ENCODE measurements at regions not wholly inside any gene's neighbourhood (a gene's known extent, or its start where the extent isn't known, plus 50 kb on each side); places are given as distances from the start of the nearest gene placed in this dataset.

DNA sequence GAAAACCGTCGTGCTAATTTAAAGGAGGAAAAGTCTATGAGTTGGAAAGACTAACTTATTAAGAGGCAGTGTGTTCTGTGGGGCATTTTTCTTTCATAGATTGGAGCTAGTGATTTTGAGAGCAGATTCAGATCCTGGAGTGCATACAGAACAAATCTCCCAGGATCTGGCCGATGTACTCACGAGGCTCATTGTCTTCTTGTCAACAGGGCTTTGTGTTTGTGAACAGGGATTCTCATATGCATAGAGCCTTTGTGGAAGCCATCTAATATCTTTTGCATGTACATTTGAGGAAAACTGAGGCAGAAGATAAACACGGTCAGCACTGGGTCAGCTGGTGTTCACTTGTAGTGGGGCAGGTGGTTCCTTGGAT is 482.9 kb upstream of the TSHZ3 start:
- H3K4me3 ChIP-seq (ENCODE audit: low read depth, low read length), result no peak overlapping the region
- no peaks in the 10 kb centered on the region for H3K4me1 Mint-ChIP-seq
- no peak overlapping the region for H3K4me3 Mint-ChIP-seq
- no peaks in the 10 kb centered on the region for H3K36me3 ChIP-seq (ENCODE audit: control insufficient read depth, insufficient read depth, low read length)
- peaks cover 0 to 5% of the 10 kb centered on the region in 2 experiments for H3K9me3 ChIP-seq (ENCODE audit: control insufficient read depth in 2 of 2, low read length in 2 of 2)
- H3K36me3 Mint-ChIP-seq, result no peaks in the 10 kb centered on the region
- no peaks in the 10 kb centered on the region for H3K27me3 Mint-ChIP-seq
- H3K27ac ChIP-seq (ENCODE audit: insufficient read depth, low read length, poor library complexity, severe bottlenecking), result no peak overlapping the region
- H3K4me1 ChIP-seq (ENCODE audit: control insufficient read depth, insufficient read depth, low read length, poor library complexity, severe bottlenecking), result no peaks in the 10 kb centered on the region
- no peak for ATAC-seq (ENCODE audit: low read depth in 2 of 2)
- no peak overlapping the region for H3K27ac Mint-ChIP-seq
- no peaks in the 10 kb centered on the region for H3K27me3 ChIP-seq (ENCODE audit: control insufficient read depth, insufficient read depth, low read length)
- peaks cover 0 to 15% (median 6%) of the 10 kb centered on the region in 7 donors for H3K9me3 Mint-ChIP-seq
- DNase-seq, result no peak

DNA sequence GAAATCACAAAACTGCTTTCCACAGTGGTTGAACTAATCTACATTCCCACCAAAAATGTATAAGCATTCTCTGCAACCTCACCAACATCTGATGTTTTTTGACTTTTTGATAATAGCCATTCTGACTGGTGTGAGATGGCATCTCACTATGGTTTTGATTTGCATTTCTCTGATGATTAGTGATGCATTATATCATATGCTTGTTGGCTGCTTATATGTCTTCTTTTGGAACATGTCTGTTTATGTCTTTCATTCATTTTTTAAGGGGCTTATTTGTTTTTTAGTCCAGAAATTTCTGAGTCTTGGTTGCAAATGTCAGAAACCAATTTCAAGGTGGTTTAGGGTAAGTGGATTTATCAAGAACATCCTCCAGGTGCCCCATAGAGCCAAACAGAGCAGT is 484.8 kb upstream of the TSHZ3 start:
- no peaks in the 10 kb centered on the region for H3K27me3 ChIP-seq (ENCODE audit: control insufficient read depth, insufficient read depth, low read length)
- no peaks in the 10 kb centered on the region for H3K4me1 ChIP-seq (ENCODE audit: control insufficient read depth, insufficient read depth, low read length, poor library complexity, severe bottlenecking)
- no peak overlapping the region for H3K27ac ChIP-seq (ENCODE audit: insufficient read depth, low read length, poor library complexity, severe bottlenecking)
- no peak for ATAC-seq (ENCODE audit: low read depth in 2 of 2)
- Mint-ChIP-seq H3K36me3 (no peaks in the 10 kb centered on the region), H3K9me3 (peaks cover 0 to 12% (median 8%) of the 10 kb centered on the region in 7 donors), H3K4me3 (no peak overlapping the region), H3K4me1 (no peaks in the 10 kb centered on the region), H3K27me3 (no peaks in the 10 kb centered on the region), H3K27ac (no peak overlapping the region)
- no peak for DNase-seq
- no peaks in the 10 kb centered on the region for H3K36me3 ChIP-seq (ENCODE audit: control insufficient read depth, insufficient read depth, low read length)
- peaks cover 0 to 5% of the 10 kb centered on the region in 2 experiments for H3K9me3 ChIP-seq (ENCODE audit: control insufficient read depth in 2 of 2, low read length in 2 of 2)
- H3K4me3 ChIP-seq (ENCODE audit: low read depth, low read length), result no peak overlapping the region

DNA sequence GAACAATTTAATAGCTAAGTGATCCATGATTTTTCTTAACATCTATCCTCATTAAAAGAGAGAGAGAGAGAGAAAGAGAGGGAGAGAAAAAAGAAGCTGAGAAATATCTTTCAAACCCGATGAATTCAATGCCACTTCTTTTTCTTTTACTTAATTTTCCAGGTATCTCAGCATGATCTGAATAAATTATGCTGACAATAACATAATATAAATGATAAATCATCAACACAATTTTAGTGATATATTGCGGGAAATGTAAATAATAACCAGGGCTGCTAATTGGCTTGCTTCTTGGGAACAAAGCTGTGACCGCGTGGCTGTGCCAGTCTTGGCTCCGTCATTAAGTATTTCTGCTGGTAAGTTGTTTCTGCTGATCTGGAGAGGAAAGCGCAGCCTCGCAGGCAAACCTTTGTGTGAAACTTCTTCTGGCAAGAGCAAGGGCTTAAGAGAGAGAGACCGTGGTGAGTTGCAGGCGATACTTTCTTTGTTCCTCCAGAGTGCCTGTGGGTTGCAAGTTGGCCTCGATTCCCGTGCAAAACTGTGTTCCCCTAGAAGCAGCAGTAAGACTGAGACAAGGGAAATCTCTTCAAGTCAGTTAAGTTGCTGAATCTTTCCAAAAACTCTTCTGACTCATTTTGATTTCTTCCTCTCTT is 489.1 kb upstream of the TSHZ3 start:
- no peak overlapping the region for H3K27ac Mint-ChIP-seq
- no peak overlapping the region for H3K4me3 Mint-ChIP-seq
- Histone ChIP-seq H3K36me3 (ENCODE audit: control insufficient read depth, insufficient read depth, low read length) (no peaks in the 10 kb centered on the region), H3K4me3 (ENCODE audit: low read depth, low read length) (no peak overlapping the region), H3K4me1 (ENCODE audit: control insufficient read depth, insufficient read depth, low read length, poor library complexity, severe bottlenecking) (no peaks in the 10 kb centered on the region), H3K27me3 (ENCODE audit: control insufficient read depth, insufficient read depth, low read length) (no peaks in the 10 kb centered on the region), H3K27ac (ENCODE audit: insufficient read depth, low read length, poor library complexity, severe bottlenecking) (no peak overlapping the region), H3K9me3 (ENCODE audit: control insufficient read depth in 2 of 2, low read length in 2 of 2) (peaks cover 4 to 5% of the 10 kb centered on the region in 2 experiments)
- no peak for DNase-seq
- no peaks in the 10 kb centered on the region for H3K27me3 Mint-ChIP-seq
- H3K36me3 Mint-ChIP-seq, result no peaks in the 10 kb centered on the region
- no peak for ATAC-seq (ENCODE audit: low read depth in 2 of 2)
- H3K9me3 Mint-ChIP-seq, result peaks cover 0 to 24% (median 7%) of the 10 kb centered on the region in 7 donors
- no peaks in the 10 kb centered on the region for H3K4me1 Mint-ChIP-seq

DNA sequence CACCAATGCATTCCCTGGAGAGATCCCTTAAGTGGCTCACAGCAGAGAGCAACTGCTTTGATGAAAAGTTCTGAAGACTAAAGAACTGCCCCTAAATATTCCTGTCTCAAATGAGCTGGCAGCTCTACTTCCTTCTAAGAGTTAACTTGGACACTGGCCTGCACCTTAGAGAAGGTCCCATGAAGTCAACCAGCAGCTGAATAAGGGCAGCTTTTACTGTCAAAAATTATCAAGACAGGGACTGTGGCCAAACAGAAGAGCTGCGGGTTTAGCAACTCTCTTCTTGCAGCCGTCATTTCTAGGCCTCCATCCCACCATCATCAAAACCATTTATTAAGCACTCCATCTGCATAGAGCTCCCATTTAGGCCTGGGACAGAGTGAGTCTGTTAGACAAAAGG is 491.1 kb upstream of the TSHZ3 start:
- no peak for ATAC-seq (ENCODE audit: low read depth in 2 of 2)
- no peak overlapping the region for H3K27ac ChIP-seq (ENCODE audit: insufficient read depth, low read length, poor library complexity, severe bottlenecking)
- H3K27ac Mint-ChIP-seq, result no peak overlapping the region
- no peak overlapping the region for H3K4me3 ChIP-seq (ENCODE audit: low read depth, low read length)
- H3K4me1 ChIP-seq (ENCODE audit: control insufficient read depth, insufficient read depth, low read length, poor library complexity, severe bottlenecking), result no peaks in the 10 kb centered on the region
- no peak overlapping the region for H3K4me3 Mint-ChIP-seq
- H3K9me3 ChIP-seq (ENCODE audit: control insufficient read depth in 2 of 2, low read length in 2 of 2), result peaks cover 0 to 6% of the 10 kb centered on the region in 2 experiments
- no peaks in the 10 kb centered on the region for H3K36me3 ChIP-seq (ENCODE audit: control insufficient read depth, insufficient read depth, low read length)
- no peaks in the 10 kb centered on the region for H3K36me3 Mint-ChIP-seq
- no peak for DNase-seq
- no peaks in the 10 kb centered on the region for H3K4me1 Mint-ChIP-seq
- no peaks in the 10 kb centered on the region for H3K27me3 Mint-ChIP-seq
- peaks cover 0 to 26% (median 5%) of the 10 kb centered on the region in 7 donors for H3K9me3 Mint-ChIP-seq
- no peaks in the 10 kb centered on the region for H3K27me3 ChIP-seq (ENCODE audit: control insufficient read depth, insufficient read depth, low read length)

DNA sequence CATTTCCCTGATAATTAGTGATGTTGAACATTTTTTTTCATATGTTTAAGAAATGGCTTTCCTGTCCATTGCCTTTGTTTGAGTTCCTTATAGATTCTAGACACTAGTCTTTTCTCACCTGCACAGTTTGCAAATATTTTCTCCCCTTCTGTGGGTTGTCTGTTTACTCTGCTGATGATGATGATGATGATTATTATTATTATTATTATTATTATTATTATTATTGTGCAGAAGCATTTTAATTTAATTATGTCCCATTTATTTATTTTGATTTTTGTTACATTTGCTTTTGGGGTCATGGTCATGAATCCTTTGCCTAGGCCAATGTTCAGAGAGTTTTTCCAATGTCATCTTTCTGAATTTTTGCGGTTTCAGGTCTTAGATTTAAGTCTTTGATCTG is 492.5 kb upstream of the TSHZ3 start:
- H3K36me3 ChIP-seq (ENCODE audit: control insufficient read depth, insufficient read depth, low read length), result no peaks in the 10 kb centered on the region
- no peak overlapping the region for H3K4me3 ChIP-seq (ENCODE audit: low read depth, low read length)
- DNase-seq (no peak), ATAC-seq (ENCODE audit: low read depth in 2 of 2) (no peak)
- Mint-ChIP-seq H3K9me3 (peaks cover 3 to 26% (median 5%) of the 10 kb centered on the region in 7 donors), H3K27ac (no peak overlapping the region), H3K4me1 (no peaks in the 10 kb centered on the region), H3K36me3 (no peaks in the 10 kb centered on the region), H3K4me3 (no peak overlapping the region), H3K27me3 (no peaks in the 10 kb centered on the region)
- no peak overlapping the region for H3K27ac ChIP-seq (ENCODE audit: insufficient read depth, low read length, poor library complexity, severe bottlenecking)
- peaks cover 0 to 6% of the 10 kb centered on the region in 2 experiments for H3K9me3 ChIP-seq (ENCODE audit: control insufficient read depth in 2 of 2, low read length in 2 of 2)
- no peaks in the 10 kb centered on the region for H3K4me1 ChIP-seq (ENCODE audit: control insufficient read depth, insufficient read depth, low read length, poor library complexity, severe bottlenecking)
- no peaks in the 10 kb centered on the region for H3K27me3 ChIP-seq (ENCODE audit: control insufficient read depth, insufficient read depth, low read length)

DNA sequence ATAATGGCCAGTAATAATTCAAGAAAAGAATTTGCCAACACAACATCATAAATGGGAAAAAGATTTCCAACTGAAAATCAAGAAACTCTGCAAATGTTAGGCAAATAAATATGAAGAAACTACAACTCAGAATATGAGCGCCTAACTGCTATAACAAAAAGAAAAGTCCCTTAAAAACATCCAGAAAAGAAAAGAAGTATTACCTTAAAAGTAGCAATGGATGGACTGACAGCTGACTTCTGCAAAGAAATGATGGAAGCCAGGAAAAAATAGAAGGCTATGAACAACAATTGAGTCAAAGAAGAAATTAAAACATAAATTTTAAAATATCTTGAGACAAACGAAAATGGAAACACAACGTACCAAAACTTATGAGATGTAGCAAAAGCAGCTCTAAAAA is 482.3 kb upstream of the ZNF507 start:
- DNase-seq (no peak), ATAC-seq (ENCODE audit: low read depth in 2 of 2) (no peak)
- Histone ChIP-seq H3K36me3 (ENCODE audit: control insufficient read depth, insufficient read depth, low read length) (no peaks in the 10 kb centered on the region), H3K27ac (ENCODE audit: insufficient read depth, low read length, poor library complexity, severe bottlenecking) (no peak overlapping the region), H3K27me3 (ENCODE audit: control insufficient read depth, insufficient read depth, low read length) (no peaks in the 10 kb centered on the region), H3K9me3 (ENCODE audit: control insufficient read depth in 2 of 2, low read length in 2 of 2) (peaks cover 10 to 17% of the 10 kb centered on the region in 2 experiments), H3K4me3 (ENCODE audit: low read depth, low read length) (no peak overlapping the region), H3K4me1 (ENCODE audit: control insufficient read depth, insufficient read depth, low read length, poor library complexity, severe bottlenecking) (no peaks in the 10 kb centered on the region)
- Mint-ChIP-seq H3K9me3 (peaks cover 4 to 35% (median 5%) of the 10 kb centered on the region in 7 donors), H3K36me3 (no peaks in the 10 kb centered on the region), H3K27ac (no peak overlapping the region), H3K27me3 (no peaks in the 10 kb centered on the region), H3K4me3 (no peak overlapping the region), H3K4me1 (no peaks in the 10 kb centered on the region)

DNA sequence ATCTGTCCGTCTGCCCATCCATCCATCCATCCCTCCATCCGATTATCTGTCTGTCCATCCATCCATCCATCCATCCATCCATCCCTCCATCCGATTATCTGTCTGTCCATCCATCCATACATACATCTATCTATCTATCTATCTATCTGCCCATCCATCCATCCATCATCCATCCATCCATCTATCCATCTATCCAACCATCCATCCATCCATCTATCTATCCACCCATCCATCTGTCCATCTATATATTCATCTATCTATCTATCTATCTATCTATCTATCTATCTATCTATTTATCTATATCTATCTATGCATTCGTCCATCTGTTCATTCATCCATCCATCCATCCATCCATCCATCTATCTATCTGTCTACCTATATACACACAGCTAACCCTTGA is 471.1 kb upstream of the ZNF507 start:
- Mint-ChIP-seq H3K27me3 (no peaks in the 10 kb centered on the region), H3K9me3 (peaks cover 0 to 14% (median 5%) of the 10 kb centered on the region in 7 donors), H3K4me1 (no peaks in the 10 kb centered on the region), H3K4me3 (no peak overlapping the region), H3K36me3 (no peaks in the 10 kb centered on the region), H3K27ac (no peak overlapping the region)
- no peaks in the 10 kb centered on the region for H3K9me3 ChIP-seq (ENCODE audit: control insufficient read depth in 2 of 2, low read length in 2 of 2)
- no peak for DNase-seq
- no peak for ATAC-seq (ENCODE audit: low read depth in 2 of 2)
- no peak overlapping the region for H3K27ac ChIP-seq (ENCODE audit: insufficient read depth, low read length, poor library complexity, severe bottlenecking)
- no peak overlapping the region for H3K4me3 ChIP-seq (ENCODE audit: low read depth, low read length)
- H3K27me3 ChIP-seq (ENCODE audit: control insufficient read depth, insufficient read depth, low read length), result no peaks in the 10 kb centered on the region
- no peaks in the 10 kb centered on the region for H3K4me1 ChIP-seq (ENCODE audit: control insufficient read depth, insufficient read depth, low read length, poor library complexity, severe bottlenecking)
- no peaks in the 10 kb centered on the region for H3K36me3 ChIP-seq (ENCODE audit: control insufficient read depth, insufficient read depth, low read length)

DNA sequence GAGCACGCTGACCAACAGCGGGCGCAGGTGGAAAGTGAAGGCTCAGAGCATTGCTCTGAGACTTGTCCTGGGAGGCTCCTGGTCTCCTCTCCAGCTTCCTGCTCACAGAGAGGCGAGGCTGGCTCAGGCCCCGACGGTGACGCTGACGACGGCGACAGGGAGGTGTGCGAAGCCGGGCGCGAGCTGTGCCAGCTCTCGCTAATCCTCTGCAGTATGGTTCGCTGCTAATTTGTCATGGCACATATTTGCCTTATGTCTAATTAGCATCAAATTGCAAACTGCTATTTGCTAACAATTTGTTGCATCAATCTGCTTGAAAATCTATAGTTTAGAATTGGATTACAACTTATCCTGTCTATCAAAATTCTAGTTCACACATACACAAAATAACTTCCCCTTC is 469.8 kb upstream of the ZNF507 start:
- no peak overlapping the region for H3K27ac Mint-ChIP-seq
- H3K27me3 Mint-ChIP-seq, result no peaks in the 10 kb centered on the region
- peaks cover 0 to 14% (median 5%) of the 10 kb centered on the region in 7 donors for H3K9me3 Mint-ChIP-seq
- no peaks in the 10 kb centered on the region for H3K36me3 ChIP-seq (ENCODE audit: control insufficient read depth, insufficient read depth, low read length)
- no peaks in the 10 kb centered on the region for H3K4me1 Mint-ChIP-seq
- no peak for DNase-seq
- no peaks in the 10 kb centered on the region for H3K27me3 ChIP-seq (ENCODE audit: control insufficient read depth, insufficient read depth, low read length)
- ATAC-seq (ENCODE audit: low read depth in 2 of 2), result no peak
- H3K36me3 Mint-ChIP-seq, result no peaks in the 10 kb centered on the region
- no peak overlapping the region for H3K4me3 ChIP-seq (ENCODE audit: low read depth, low read length)
- H3K4me3 Mint-ChIP-seq, result no peak overlapping the region
- H3K9me3 ChIP-seq (ENCODE audit: control insufficient read depth in 2 of 2, low read length in 2 of 2), result no peaks in the 10 kb centered on the region
- no peaks in the 10 kb centered on the region for H3K4me1 ChIP-seq (ENCODE audit: control insufficient read depth, insufficient read depth, low read length, poor library complexity, severe bottlenecking)
- H3K27ac ChIP-seq (ENCODE audit: insufficient read depth, low read length, poor library complexity, severe bottlenecking), result no peak overlapping the region

All from CD4-positive, CD25-positive, alpha-beta regulatory T cell (primary cell).